GM23338 (cell line): ENCODE measurements at regions not wholly inside any gene's neighbourhood (a gene's known extent, or its start where the extent isn't known, plus 50 kb on each side); places are given as distances from the start of the nearest gene placed in this dataset.

ENCODE experiments used
- CREB1 ChIP-seq: fragments of 250-450 bp; sonication (Bioruptor Pico); IDR thresholded peaks from 2 replicates; pipeline ENCODE4 v1.5.0; 2020; ENCODE audit warnings: low read depth, mild to moderate bottlenecking, moderate library complexity
- CTCF ChIP-seq, 2 experiments: fragments of 200-600 bp in 1 of 2; sonication (generic) in 1 of 2; conservative IDR thresholded peaks; 2 replicates each; pipeline versions ENCODE4 v1.5.1 to v1.6.1; 2016 to 2017; ENCODE audit warnings: antibody characterized with exemption in 2 of 2, low read depth in 2 of 2, mild to moderate bottlenecking in 2 of 2, moderate library complexity in 1 of 2
- ETS1 ChIP-seq: IDR thresholded peaks from 2 replicates; pipeline ENCODE4 v1.6.1; 2016; ENCODE audit warnings: antibody characterized with exemption
- EZH2 ChIP-seq: fragments of 200-600 bp; sonication (generic); IDR thresholded peaks from one replicate; pipeline ENCODE4 v1.8.0; 2017; ENCODE audit warnings: antibody characterized with exemption, mild to moderate bottlenecking, low read depth; ENCODE audit not compliant: unreplicated experiment
- EZH2phosphoT487 ChIP-seq: fragments of 200-600 bp; sonication (generic); IDR thresholded peaks from one replicate; pipeline ENCODE4 v1.8.1; 2018; ENCODE audit warnings: antibody characterized with exemption; ENCODE audit not compliant: unreplicated experiment
- JUNB ChIP-seq: IDR thresholded peaks from one replicate; pipeline ENCODE4 v1.6.1; 2016; ENCODE audit warnings: antibody characterized with exemption; ENCODE audit not compliant: unreplicated experiment
- NANOG ChIP-seq: IDR thresholded peaks from 2 replicates; pipeline ENCODE4 v1.6.1; 2016; ENCODE audit warnings: antibody characterized with exemption, borderline replicate concordance
- POLR2AphosphoS5 ChIP-seq: IDR thresholded peaks from 2 replicates; pipeline ENCODE4 v1.6.1; 2016; ENCODE audit warnings: antibody characterized with exemption, low read depth
- REST ChIP-seq: IDR thresholded peaks from one replicate; pipeline ENCODE4 v1.6.1; 2018; ENCODE audit warnings: antibody characterized with exemption; ENCODE audit not compliant: unreplicated experiment
- STAT1 ChIP-seq: IDR thresholded peaks from one replicate; pipeline ENCODE4 v1.6.1; 2016; ENCODE audit warnings: antibody characterized with exemption; ENCODE audit not compliant: unreplicated experiment
- ZNF331 ChIP-seq: fragments of 250-450 bp; sonication (Bioruptor Pico); IDR thresholded peaks from 2 replicates; pipeline ENCODE4 v1.5.0; 2020; ENCODE audit warnings: low read depth, mild to moderate bottlenecking, moderate library complexity

- TF ChIP-seq CTCF (conservative IDR thresholded peaks at IDR 0.05; ENCODE audit: low read depth in 2 of 2), result no peak
- no peak for TF ChIP-seq JUNB
- TF ChIP-seq REST, result no peak
- TF ChIP-seq ZNF331 (CRISPR knock-in tag), result no peak
- TF ChIP-seq EZH2, result no peak
- TF ChIP-seq POLR2AphosphoS5, result no peak
- no peak for TF ChIP-seq EZH2phosphoT487
- TF ChIP-seq CREB1 (CRISPR knock-in tag), result no peak
- TF ChIP-seq NANOG, result no peak
- TF ChIP-seq ETS1, result no peak
- TF ChIP-seq STAT1, result no peak
Measured at GRCh38 chr16:79988721-79989220, 388.2 kb upstream of the MAF start.
